B cell (primary cell): ENCODE measurements at regions not wholly inside any gene's neighbourhood (a gene's known extent, or its start where the extent isn't known, plus 50 kb on each side); places are given as distances from the start of the nearest gene placed in this dataset.

Source experiments
- ATAC-seq: fragments of 200-7000 bp; cut with Tn5 transposase; one replicate; pipeline ENCODE4 v1.10.0; 2021; ENCODE audit warnings: low read depth, mild to moderate bottlenecking, moderate number of reproducible peaks, moderate library complexity
- CTCF ChIA-PET: fragments of 350-600 bp; sonication (Branson Sonifier 250); formaldehyde crosslinking; loops from one replicate; lab custom pipeline; 2021; ENCODE audit warnings: antibody characterized with exemption, inconsistent platforms; lab: Charles Lee
- POLR2A ChIA-PET: fragments of 350-600 bp; sonication (Branson Sonifier 250); formaldehyde crosslinking; loops from one replicate; lab custom pipeline; 2021; ENCODE audit warnings: antibody characterized with exemption; lab: Charles Lee
- DNase-seq: peaks from one replicate; pipeline ENCODE4 v3.0.0; 2013
- H2AFZ ChIP-seq: 2 replicates; pipeline ENCODE4 v1.6.1; 2012; ENCODE audit warnings: mild to moderate bottlenecking, low read depth, low read length; ENCODE audit not compliant: insufficient read depth, poor library complexity, severe bottlenecking
- H3K27ac ChIP-seq, 2 donors: 1 replicate in 1 of 2; 2 replicates in 1 of 2; pipeline ENCODE4 v1.5.1; 2012 to 2013; ENCODE audit warnings: low read length in 2 of 2, mild to moderate bottlenecking in 2 of 2, moderate library complexity in 1 of 2
- H3K27me3 ChIP-seq, 4 experiments: fragments of 200-600 bp in 1 of 4; sonication (generic) in 1 of 4; replicated peaks in 1 of 4; 1 replicate in 2 of 4; 2 replicates in 2 of 4; pipeline versions ENCODE4 v1.6.1 to v1.7.0; 2013 to 2016; ENCODE audit warnings: low read length in 3 of 4, mild to moderate bottlenecking in 2 of 4, mixed read lengths in 1 of 4, moderate library complexity in 1 of 4; ENCODE audit not compliant: insufficient read depth in 4 of 4, control insufficient read depth in 3 of 4; ENCODE audit errors: control extremely low read depth in 1 of 4
- H3K36me3 ChIP-seq, 2 experiments: replicated peaks in 1 of 2; 1 replicate in 1 of 2; 2 replicates in 1 of 2; pipeline versions ENCODE4 v1.6.1 to v1.7.1; 2013; ENCODE audit warnings: low read length in 1 of 2; ENCODE audit not compliant: insufficient read depth in 2 of 2, control insufficient read depth in 1 of 2; ENCODE audit errors: control extremely low read depth in 1 of 2, extremely low read depth in 1 of 2
- H3K4me1 ChIP-seq, 2 donors: fragments of 200-600 bp in 1 of 2; sonication (generic) in 1 of 2; 1 replicate in 1 of 2; 2 replicates in 1 of 2; pipeline versions ENCODE4 v1.5.1 to v1.6.1; 2013 to 2017; ENCODE audit warnings: low read length in 2 of 2; ENCODE audit not compliant: control insufficient read depth in 2 of 2, insufficient read depth in 2 of 2
- H3K4me2 ChIP-seq: replicated peaks from 2 replicates; pipeline ENCODE3; 2012; ENCODE audit warnings: mild to moderate bottlenecking, low read depth, low read length; ENCODE audit not compliant: poor library complexity, severe bottlenecking
- H3K4me3 ChIP-seq, 5 experiments: fragments of 200-600 bp in 1 of 5; sonication (generic) in 1 of 5; 1 replicate in 3 of 5; 2 replicates in 2 of 5; pipeline versions ENCODE4 v1.5.1 to v1.7.0; 2011 to 2016; ENCODE audit warnings: low read length in 4 of 5, mild to moderate bottlenecking in 4 of 5, low read depth in 2 of 5, control low read depth in 1 of 5, moderate library complexity in 1 of 5; ENCODE audit not compliant: insufficient read depth in 1 of 5; ENCODE audit errors: control extremely low read depth in 1 of 5, extremely low read depth in 1 of 5
- H3K79me2 ChIP-seq: fragments of 200-600 bp; sonication (generic); one replicate; pipeline ENCODE4 v1.6.0; 2016; ENCODE audit warnings: low read length; ENCODE audit not compliant: control insufficient read depth, insufficient read depth
- H3K9ac ChIP-seq: fragments of 200-600 bp; sonication (generic); 2 replicates; pipeline ENCODE4 v1.6.1; 2017; ENCODE audit warnings: mild to moderate bottlenecking, low read length, moderate library complexity
- H3K9me3 ChIP-seq, 3 donors: one replicate each; pipeline versions ENCODE4 v1.6.1 to v1.7.1; 2013; ENCODE audit warnings: low read length in 2 of 3; ENCODE audit not compliant: control insufficient read depth in 2 of 3, insufficient read depth in 1 of 3; ENCODE audit errors: control extremely low read depth in 1 of 3
- H4K20me1 ChIP-seq: 2 replicates; pipeline ENCODE4 v1.6.0; 2012; ENCODE audit warnings: mild to moderate bottlenecking, low read length; ENCODE audit not compliant: insufficient read depth, control insufficient read depth, poor library complexity, severe bottlenecking
- H3K27ac Mint-ChIP-seq: one replicate; pipeline ENCODE4 v1.8.0; 2021; ENCODE audit warnings: mixed read lengths
- H3K27me3 Mint-ChIP-seq: one replicate; pipeline ENCODE4 v1.8.0; 2021; ENCODE audit warnings: mixed read lengths
- H3K4me1 Mint-ChIP-seq: one replicate; pipeline ENCODE4 v1.8.0; 2021; ENCODE audit warnings: mixed read lengths
- H3K4me3 Mint-ChIP-seq: one replicate; pipeline ENCODE4 v1.8.0; 2021; ENCODE audit warnings: mixed read lengths
- H3K9me3 Mint-ChIP-seq: one replicate; pipeline ENCODE4 v1.8.0; 2022; ENCODE audit warnings: mixed read lengths; ENCODE audit not compliant: insufficient read depth
- CTCF ChIP-seq: fragments of 200-600 bp; IDR thresholded peaks from one replicate; pipeline ENCODE4 v1.8.0; 2022; ENCODE audit warnings: antibody characterized with exemption, mild to moderate bottlenecking
- EZH2 ChIP-seq: IDR thresholded peaks from 2 replicates; pipeline ENCODE4 v1.6.1; 2012; ENCODE audit warnings: borderline replicate concordance, low read depth, mild to moderate bottlenecking, moderate library complexity, low read length; ENCODE audit not compliant: insufficient read depth, poor library complexity, severe bottlenecking
- WGBS: methylation state at CpG from one replicate; pipeline ENCODE4 v1.1.5; 2013; ENCODE audit warnings: missing lambda C conversion rate; ENCODE audit not compliant: insufficient coverage; 5-methylcytosine and 5-hydroxymethylcytosine counted together
- intact Hi-C: fragments of 100-400 bp; cut with micrococcal nuclease; formaldehyde crosslinking; loops from one replicate; pipeline ENCODE4 v1.10.0; 2022

GRCh38 chr5:133757396-133757945, 145.1 kb upstream of the FSTL4 start:
- H3K27ac ChIP-seq: no peak overlapping the region
- ChIA-PET CTCF (interaction anchor here (1.1 to 3.6 kb wide), 3 partner anchors 113 to 178 kb away, joined by 3 to 19 read pairs (median 4); no protein-coding TSS in a partner anchor), POLR2A (no interaction called here)
- no peaks in the 10 kb centered on the region for H3K4me1 ChIP-seq
- H3K9me3 ChIP-seq: no peaks in the 10 kb centered on the region
- Mint-ChIP-seq H3K9me3 (no peaks in the 10 kb centered on the region), H3K4me3 (no peak overlapping the region), H3K27ac (no peak overlapping the region), H3K4me1 (peaks cover 5% of the 10 kb centered on the region), H3K27me3 (peaks cover 21% of the 10 kb centered on the region)
- no peak overlapping the region for H3K9ac ChIP-seq
- H2AFZ ChIP-seq: no peak overlapping the region
- intact Hi-C loops: loop anchor here (10.0 kb wide), 1 partner anchor 107 kb away; no protein-coding TSS in a partner anchor
- H3K36me3 ChIP-seq: no peaks in the 10 kb centered on the region
- no peak overlapping the region for H3K4me3 ChIP-seq
- H3K27me3 ChIP-seq: peaks cover 0 to 4% (median 1%) of the 10 kb centered on the region in 4 experiments
- no peak for TF ChIP-seq EZH2
- no peak for TF ChIP-seq CTCF
- no peak overlapping the region for H3K4me2 ChIP-seq
- no peaks in the 10 kb centered on the region for H3K79me2 ChIP-seq
- ATAC-seq (no peak), DNase-seq (no peak)
- 81% methylated on average over 3 of the region's 8 CpGs for WGBS
- H4K20me1 ChIP-seq: no peaks in the 10 kb centered on the region

- Histone ChIP-seq H3K9ac (no peak overlapping the region), H3K79me2 (no peaks in the 10 kb centered on the region), H2AFZ (no peak overlapping the region), H4K20me1 (no peaks in the 10 kb centered on the region), H3K4me3 (no peak overlapping the region), H3K36me3 (no peaks in the 10 kb centered on the region), H3K4me2 (no peak overlapping the region), H3K27me3 (peaks cover 0 to 4% (median 1%) of the 10 kb centered on the region in 4 experiments), H3K4me1 (no peaks in the 10 kb centered on the region), H3K9me3 (no peaks in the 10 kb centered on the region), H3K27ac (no peak overlapping the region)
- Mint-ChIP-seq H3K4me1 (peaks cover 5% of the 10 kb centered on the region), H3K4me3 (no peak overlapping the region), H3K9me3 (no peaks in the 10 kb centered on the region), H3K27me3 (peaks cover 21% of the 10 kb centered on the region), H3K27ac (no peak overlapping the region)
- ChIA-PET CTCF (interaction anchor here (1.2 to 3.6 kb wide), 3 partner anchors 9 to 178 kb away, joined by 4 to 19 read pairs (median 4); no protein-coding TSS in a partner anchor), POLR2A (no interaction called here)
- intact Hi-C loops: loop anchor here (10.0 kb wide), 1 partner anchor 108 kb away; no protein-coding TSS in a partner anchor
- WGBS: 71% methylated on average over 3 of the region's 3 CpGs
- DNase-seq (no peak), ATAC-seq (no peak)
- no peak for TF ChIP-seq EZH2
- no peak for TF ChIP-seq CTCF
Measured at GRCh38 chr5:133756756-133757155, 144.4 kb upstream of the FSTL4 start.
